ENCODE measurements at regions not wholly inside any gene's neighbourhood (a gene's known extent, or its start where the extent isn't known, plus 50 kb on each side); places are given as distances from the start of the nearest gene placed in this dataset.

- Histone ChIP-seq H3K36me3 (replicated peaks in 1 of 2; ENCODE audit: control extremely low read depth in 1 of 2, control insufficient read depth in 1 of 2, extremely low read depth in 1 of 2, insufficient read depth in 2 of 2, low read length in 1 of 2) (no peaks in the 10 kb centered on the region), H2AFZ (ENCODE audit: insufficient read depth, low read depth, low read length, poor library complexity, severe bottlenecking) (no peak overlapping the region), H3K9me3 (ENCODE audit: control extremely low read depth in 1 of 3, control insufficient read depth in 2 of 3, insufficient read depth in 1 of 3, low read length in 2 of 3) (no peaks in the 10 kb centered on the region), H3K27me3 (replicated peaks in 1 of 4; ENCODE audit: control extremely low read depth in 1 of 4, control insufficient read depth in 3 of 4, insufficient read depth in 4 of 4, low read length in 3 of 4) (no peaks in the 10 kb centered on the region), H3K27ac (ENCODE audit: low read length in 2 of 2) (no peak overlapping the region), H3K4me3 (ENCODE audit: control extremely low read depth in 1 of 5, extremely low read depth in 1 of 5, insufficient read depth in 1 of 5, low read depth in 2 of 5, low read length in 4 of 5) (no peak overlapping the region), H3K9ac (ENCODE audit: low read length) (no peak overlapping the region), H3K4me2 (replicated peaks; ENCODE audit: low read depth, low read length, poor library complexity, severe bottlenecking) (no peak overlapping the region), H3K4me1 (ENCODE audit: control insufficient read depth in 2 of 2, insufficient read depth in 2 of 2, low read length in 2 of 2) (no peaks in the 10 kb centered on the region), H4K20me1 (ENCODE audit: control insufficient read depth, insufficient read depth, low read length, poor library complexity, severe bottlenecking) (no peaks in the 10 kb centered on the region), H3K79me2 (ENCODE audit: control insufficient read depth, insufficient read depth, low read length) (no peaks in the 10 kb centered on the region)
- WGBS (ENCODE audit: insufficient coverage): no CpG with 5 or more reads among the region's 1 CpG
- Mint-ChIP-seq H3K4me1 (no peaks in the 10 kb centered on the region), H3K4me3 (no peak overlapping the region), H3K27me3 (no peaks in the 10 kb centered on the region), H3K27ac (no peak overlapping the region), H3K9me3 (ENCODE audit: insufficient read depth) (no peaks in the 10 kb centered on the region)
- TF ChIP-seq, protein P1, sequence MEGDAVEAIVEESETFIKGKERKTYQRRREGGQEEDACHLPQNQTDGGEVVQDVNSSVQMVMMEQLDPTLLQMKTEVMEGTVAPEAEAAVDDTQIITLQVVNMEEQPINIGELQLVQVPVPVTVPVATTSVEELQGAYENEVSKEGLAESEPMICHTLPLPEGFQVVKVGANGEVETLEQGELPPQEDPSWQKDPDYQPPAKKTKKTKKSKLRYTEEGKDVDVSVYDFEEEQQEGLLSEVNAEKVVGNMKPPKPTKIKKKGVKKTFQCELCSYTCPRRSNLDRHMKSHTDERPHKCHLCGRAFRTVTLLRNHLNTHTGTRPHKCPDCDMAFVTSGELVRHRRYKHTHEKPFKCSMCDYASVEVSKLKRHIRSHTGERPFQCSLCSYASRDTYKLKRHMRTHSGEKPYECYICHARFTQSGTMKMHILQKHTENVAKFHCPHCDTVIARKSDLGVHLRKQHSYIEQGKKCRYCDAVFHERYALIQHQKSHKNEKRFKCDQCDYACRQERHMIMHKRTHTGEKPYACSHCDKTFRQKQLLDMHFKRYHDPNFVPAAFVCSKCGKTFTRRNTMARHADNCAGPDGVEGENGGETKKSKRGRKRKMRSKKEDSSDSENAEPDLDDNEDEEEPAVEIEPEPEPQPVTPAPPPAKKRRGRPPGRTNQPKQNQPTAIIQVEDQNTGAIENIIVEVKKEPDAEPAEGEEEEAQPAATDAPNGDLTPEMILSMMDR (IDR thresholded peaks at IDR 0.05): no peak
- no peak for TF ChIP-seq EZH2 (IDR thresholded peaks at IDR 0.05; ENCODE audit: borderline replicate concordance, insufficient read depth, low read depth, low read length, poor library complexity, severe bottlenecking)
- DNase-seq (no peak), ATAC-seq (ENCODE audit: low read depth) (no peak)
- ChIA-PET POLR2A (no interaction called here), CTCF (no interaction called here)
- intact Hi-C loops (cut with micrococcal nuclease): no loop called here
Measured at GRCh38 chr4:103887191-103887590, 167.4 kb upstream of the TACR3 start.

DNA sequence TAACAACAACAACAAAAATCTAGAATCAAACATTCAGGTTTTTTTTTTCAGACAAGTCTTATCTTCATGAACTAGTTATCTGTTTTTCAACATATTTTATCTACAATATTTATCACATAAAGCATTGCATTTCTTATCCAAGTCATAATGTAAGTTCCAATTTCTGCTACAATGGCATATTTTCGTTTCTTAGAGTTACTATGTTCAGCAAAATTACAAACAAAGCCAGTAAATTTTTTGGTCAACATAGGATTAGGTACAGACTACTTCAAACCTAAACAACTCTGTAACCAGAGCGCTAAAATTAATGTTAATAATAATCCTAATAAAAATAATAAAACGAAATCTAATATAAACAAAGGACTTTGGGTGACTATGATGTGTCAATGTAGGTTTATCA, 165.4 kb upstream of the TACR3 start:
- H3K4me3 Mint-ChIP-seq: no peak overlapping the region
- H3K4me1 ChIP-seq (ENCODE audit: control insufficient read depth in 2 of 2, insufficient read depth in 2 of 2, low read length in 2 of 2): no peaks in the 10 kb centered on the region
- no peaks in the 10 kb centered on the region for H3K27me3 Mint-ChIP-seq
- no peak overlapping the region for H3K9ac ChIP-seq (ENCODE audit: low read length)
- CTCF ChIA-PET: no interaction called here
- no peak overlapping the region for H3K27ac Mint-ChIP-seq
- TF ChIP-seq EZH2 (IDR thresholded peaks at IDR 0.05; ENCODE audit: borderline replicate concordance, insufficient read depth, low read depth, low read length, poor library complexity, severe bottlenecking): no peak
- H3K9me3 ChIP-seq (ENCODE audit: control extremely low read depth in 1 of 3, control insufficient read depth in 2 of 3, insufficient read depth in 1 of 3, low read length in 2 of 3): no peaks in the 10 kb centered on the region
- H3K4me2 ChIP-seq (replicated peaks; ENCODE audit: low read depth, low read length, poor library complexity, severe bottlenecking): no peak overlapping the region
- H3K9me3 Mint-ChIP-seq (ENCODE audit: insufficient read depth): no peaks in the 10 kb centered on the region
- no peaks in the 10 kb centered on the region for H3K27me3 ChIP-seq (replicated peaks in 1 of 4; ENCODE audit: control extremely low read depth in 1 of 4, control insufficient read depth in 3 of 4, insufficient read depth in 4 of 4, low read length in 3 of 4)
- no peak for DNase-seq
- POLR2A ChIA-PET: no interaction called here
- H2AFZ ChIP-seq (ENCODE audit: insufficient read depth, low read depth, low read length, poor library complexity, severe bottlenecking): no peak overlapping the region
- no peaks in the 10 kb centered on the region for H3K36me3 ChIP-seq (replicated peaks in 1 of 2; ENCODE audit: control extremely low read depth in 1 of 2, control insufficient read depth in 1 of 2, extremely low read depth in 1 of 2, insufficient read depth in 2 of 2, low read length in 1 of 2)
- no peak for ATAC-seq (ENCODE audit: low read depth)
- no peak overlapping the region for H3K4me3 ChIP-seq (ENCODE audit: control extremely low read depth in 1 of 5, extremely low read depth in 1 of 5, insufficient read depth in 1 of 5, low read depth in 2 of 5, low read length in 4 of 5)
- H4K20me1 ChIP-seq (ENCODE audit: control insufficient read depth, insufficient read depth, low read length, poor library complexity, severe bottlenecking): no peaks in the 10 kb centered on the region
- no peaks in the 10 kb centered on the region for H3K4me1 Mint-ChIP-seq
- H3K79me2 ChIP-seq (ENCODE audit: control insufficient read depth, insufficient read depth, low read length): no peaks in the 10 kb centered on the region
- no peak overlapping the region for H3K27ac ChIP-seq (ENCODE audit: low read length in 2 of 2)
- intact Hi-C loops (cut with micrococcal nuclease): no loop called here
- WGBS (ENCODE audit: insufficient coverage): no CpG with 5 or more reads among the region's 3 CpGs

Data from B cell (primary cell).